ENCODE measurements at regions not wholly inside any gene's neighbourhood (a gene's known extent, or its start where the extent isn't known, plus 50 kb on each side); places are given as distances from the start of the nearest gene placed in this dataset.

DNA sequence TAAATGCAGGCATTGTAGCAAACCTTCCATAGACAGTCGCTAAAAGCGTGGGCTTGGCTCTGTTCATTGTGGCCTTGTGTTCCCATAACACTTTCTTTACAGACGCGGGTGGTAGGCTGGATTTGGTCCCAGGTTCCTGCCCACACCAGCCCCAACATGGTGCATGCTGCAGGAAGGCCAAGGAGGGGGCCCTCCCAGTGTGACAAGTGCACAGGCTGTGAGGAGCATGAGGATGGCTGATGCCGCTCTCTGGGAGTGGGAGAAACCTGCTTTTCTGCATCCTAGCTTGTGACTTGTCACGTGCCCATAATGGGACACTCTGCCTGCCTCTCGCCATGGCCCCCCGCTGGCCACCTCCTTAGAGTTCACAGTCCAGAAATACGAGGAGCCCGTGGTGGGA, 161.8 kb upstream of the B3GAT1 start:
- no peak overlapping the region for H3K4me3 Mint-ChIP-seq
- H3K9me3 Mint-ChIP-seq = peaks cover 0 to 5% (median 0%) of the 10 kb centered on the region in 7 donors
- H3K36me3 Mint-ChIP-seq = no peaks in the 10 kb centered on the region
- H3K27ac Mint-ChIP-seq = no peak overlapping the region
- DNase-seq = no peak
- no peaks in the 10 kb centered on the region for H3K4me1 Mint-ChIP-seq
- no peaks in the 10 kb centered on the region for H3K27me3 Mint-ChIP-seq
- no peak for ATAC-seq (ENCODE audit: low read depth in 2 of 2)

DNA sequence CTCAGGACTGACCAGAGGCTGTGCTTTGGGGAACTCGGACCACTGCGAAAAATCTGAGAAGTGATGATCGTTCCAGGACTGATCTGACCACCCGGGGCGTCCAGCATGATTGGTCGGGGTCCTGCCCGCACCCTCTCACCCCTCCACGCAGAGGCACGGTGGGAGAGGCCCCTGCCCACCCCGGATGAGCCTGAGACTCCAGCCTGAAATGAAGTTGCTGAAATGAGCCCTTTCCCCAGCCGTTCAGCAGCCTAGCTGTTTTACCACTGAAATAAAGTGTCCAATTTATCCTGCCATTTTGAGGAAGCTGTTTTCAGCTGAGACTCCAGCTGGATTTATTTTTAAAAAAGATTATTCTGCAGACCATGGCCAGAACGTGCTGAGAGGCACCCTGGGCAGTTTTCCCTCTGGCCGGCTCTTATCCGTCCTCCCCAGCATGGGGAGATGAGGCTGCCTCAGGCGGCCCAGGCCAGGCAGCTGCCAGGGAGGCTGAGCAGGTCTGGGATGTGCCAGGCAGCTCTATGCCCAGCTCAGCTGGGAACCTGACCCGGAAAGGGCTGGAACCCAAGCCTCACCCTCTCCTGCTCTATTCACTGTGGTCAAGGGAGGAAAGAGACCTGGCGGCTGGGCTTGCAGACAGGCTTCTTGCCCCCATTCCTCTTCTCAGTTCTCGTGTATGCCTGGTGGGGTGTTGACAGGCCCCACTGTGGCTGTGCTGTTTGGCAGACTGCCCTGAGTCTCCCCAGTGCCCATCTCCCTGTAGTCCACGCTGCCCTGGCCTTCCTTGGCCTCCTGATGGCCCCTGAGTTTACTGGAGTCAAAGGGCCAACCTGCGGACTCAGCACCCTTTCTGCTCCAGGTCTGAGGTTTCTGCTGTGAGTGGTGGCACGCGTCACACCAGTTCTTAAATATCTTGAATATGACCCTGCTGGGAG, 161.0 kb upstream of the B3GAT1 start:
- ATAC-seq (ENCODE audit: low read depth in 2 of 2) = no peak
- no peak for DNase-seq
- no peaks in the 10 kb centered on the region for H3K27me3 Mint-ChIP-seq

DNA sequence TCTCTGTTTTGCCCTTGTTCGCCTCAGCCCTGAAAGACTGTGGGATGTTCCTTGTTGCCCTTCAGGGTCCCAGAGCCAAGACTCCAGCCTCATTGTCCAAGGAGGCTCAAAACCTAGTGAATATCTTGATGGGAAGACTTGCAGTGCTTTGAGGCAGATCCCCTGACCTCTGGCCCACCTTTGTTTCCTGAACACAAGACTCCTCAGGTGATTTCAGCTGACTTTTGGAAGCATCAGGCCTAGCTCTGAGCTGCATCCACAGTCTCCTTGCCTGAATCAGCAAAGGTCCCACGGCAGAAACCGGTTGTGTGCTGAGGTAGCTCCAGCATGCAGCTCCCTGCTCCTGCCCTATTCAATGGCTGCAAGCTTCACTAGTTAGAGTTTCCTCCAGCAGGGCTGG, 159.3 kb upstream of the B3GAT1 start:
- H3K9me3 Mint-ChIP-seq = peaks cover 0 to 5% (median 0%) of the 10 kb centered on the region in 7 donors
- H3K4me3 Mint-ChIP-seq = no peak overlapping the region
- H3K36me3 Mint-ChIP-seq = no peaks in the 10 kb centered on the region
- ATAC-seq (ENCODE audit: low read depth in 2 of 2) (no peak), DNase-seq (no peak)
- H3K4me1 Mint-ChIP-seq = no peaks in the 10 kb centered on the region
- H3K27me3 Mint-ChIP-seq = no peaks in the 10 kb centered on the region
- H3K27ac Mint-ChIP-seq = no peak overlapping the region

More for the DNA sequence above, 161.0 kb upstream of the B3GAT1 start:
- no peaks in the 10 kb centered on the region for H3K4me1 Mint-ChIP-seq
- H3K36me3 Mint-ChIP-seq = no peaks in the 10 kb centered on the region
- peaks cover 0 to 5% (median 0%) of the 10 kb centered on the region in 7 donors for H3K9me3 Mint-ChIP-seq
- no peak overlapping the region for H3K27ac Mint-ChIP-seq
- no peak overlapping the region for H3K4me3 Mint-ChIP-seq

DNA sequence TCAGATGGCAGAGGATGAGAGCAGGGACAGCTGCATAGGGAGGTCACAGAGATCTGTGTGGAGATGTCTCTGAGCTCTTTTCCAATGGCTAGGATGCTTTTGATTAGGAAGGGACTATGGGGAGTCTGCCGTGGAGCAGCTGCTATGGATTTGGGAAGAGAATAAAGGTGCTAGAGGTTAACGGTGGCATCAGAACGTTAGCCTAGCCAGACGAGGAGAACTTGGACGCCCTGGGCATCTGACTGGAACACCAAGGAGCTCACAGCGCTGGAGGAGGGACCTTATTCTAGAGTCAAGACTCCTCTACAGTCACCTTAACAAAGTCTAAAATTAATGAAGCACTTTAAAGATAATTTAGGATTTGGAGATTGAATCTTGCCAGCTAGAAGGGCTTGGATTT, 157.2 kb upstream of the B3GAT1 start:
- no peak overlapping the region for H3K4me3 Mint-ChIP-seq
- no peaks in the 10 kb centered on the region for H3K36me3 Mint-ChIP-seq
- H3K9me3 Mint-ChIP-seq = peaks cover 0 to 5% (median 0%) of the 10 kb centered on the region in 7 donors
- no peaks in the 10 kb centered on the region for H3K4me1 Mint-ChIP-seq
- H3K27ac Mint-ChIP-seq = no peak overlapping the region
- ATAC-seq (ENCODE audit: low read depth in 2 of 2) = no peak
- no peaks in the 10 kb centered on the region for H3K27me3 Mint-ChIP-seq
- DNase-seq = no peak

DNA sequence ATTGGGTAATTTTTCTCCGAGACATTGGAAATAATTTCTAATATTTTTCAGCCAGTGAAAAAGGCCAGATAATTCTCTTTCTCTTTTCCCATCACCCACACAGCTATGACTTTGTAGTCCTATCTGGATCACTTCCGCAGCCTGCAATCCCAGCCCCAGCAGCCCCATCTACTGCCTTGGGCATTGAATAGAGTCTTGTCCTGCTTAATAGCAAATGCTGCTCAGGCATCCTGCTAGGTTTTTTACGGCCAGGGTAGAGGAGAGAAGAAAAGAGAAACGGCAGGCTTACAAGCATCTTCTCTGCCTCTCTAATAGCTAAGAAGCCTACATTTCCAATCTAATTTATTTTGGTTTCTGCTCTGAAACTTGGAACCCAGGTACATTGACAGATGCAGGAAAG, 154.3 kb upstream of the B3GAT1 start:
- H3K36me3 Mint-ChIP-seq = no peaks in the 10 kb centered on the region
- H3K9me3 Mint-ChIP-seq = peaks cover 0 to 5% (median 0%) of the 10 kb centered on the region in 7 donors
- H3K27ac Mint-ChIP-seq = no peak overlapping the region
- no peaks in the 10 kb centered on the region for H3K4me1 Mint-ChIP-seq
- ATAC-seq (ENCODE audit: low read depth in 2 of 2) (no peak), DNase-seq (no peak)
- H3K4me3 Mint-ChIP-seq = no peak overlapping the region
- no peaks in the 10 kb centered on the region for H3K27me3 Mint-ChIP-seq

DNA sequence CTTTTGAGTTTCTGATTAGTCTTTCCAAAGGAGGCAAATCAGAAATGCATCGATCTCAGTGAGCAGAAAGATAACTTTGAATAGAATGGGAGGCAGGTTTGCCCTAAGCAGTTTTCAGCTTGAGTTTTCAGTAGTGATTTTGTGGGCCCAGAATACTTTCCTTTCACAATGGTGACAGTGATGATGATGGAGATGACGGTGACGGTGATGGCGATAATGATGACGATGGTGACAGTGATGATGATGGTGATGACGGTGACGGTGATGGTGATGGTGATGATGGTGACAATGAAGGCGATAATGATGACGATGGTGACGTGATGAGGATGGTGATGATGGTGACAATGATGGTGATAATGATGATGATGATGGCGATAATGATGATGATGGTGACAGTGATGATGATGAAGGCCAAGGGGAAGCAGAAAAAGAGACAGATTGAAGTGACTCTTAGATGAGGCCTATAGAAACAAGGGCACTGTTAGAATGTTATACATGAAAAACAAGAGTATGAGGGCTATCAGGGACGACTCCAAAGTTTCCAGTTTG, 153.4 kb upstream of the B3GAT1 start:
- peaks cover 0 to 5% (median 0%) of the 10 kb centered on the region in 7 donors for H3K9me3 Mint-ChIP-seq
- no peaks in the 10 kb centered on the region for H3K27me3 Mint-ChIP-seq
- ATAC-seq (ENCODE audit: low read depth in 2 of 2) (no peak), DNase-seq (no peak)
- no peak overlapping the region for H3K4me3 Mint-ChIP-seq
- no peak overlapping the region for H3K27ac Mint-ChIP-seq
- no peaks in the 10 kb centered on the region for H3K36me3 Mint-ChIP-seq
- no peaks in the 10 kb centered on the region for H3K4me1 Mint-ChIP-seq

DNA sequence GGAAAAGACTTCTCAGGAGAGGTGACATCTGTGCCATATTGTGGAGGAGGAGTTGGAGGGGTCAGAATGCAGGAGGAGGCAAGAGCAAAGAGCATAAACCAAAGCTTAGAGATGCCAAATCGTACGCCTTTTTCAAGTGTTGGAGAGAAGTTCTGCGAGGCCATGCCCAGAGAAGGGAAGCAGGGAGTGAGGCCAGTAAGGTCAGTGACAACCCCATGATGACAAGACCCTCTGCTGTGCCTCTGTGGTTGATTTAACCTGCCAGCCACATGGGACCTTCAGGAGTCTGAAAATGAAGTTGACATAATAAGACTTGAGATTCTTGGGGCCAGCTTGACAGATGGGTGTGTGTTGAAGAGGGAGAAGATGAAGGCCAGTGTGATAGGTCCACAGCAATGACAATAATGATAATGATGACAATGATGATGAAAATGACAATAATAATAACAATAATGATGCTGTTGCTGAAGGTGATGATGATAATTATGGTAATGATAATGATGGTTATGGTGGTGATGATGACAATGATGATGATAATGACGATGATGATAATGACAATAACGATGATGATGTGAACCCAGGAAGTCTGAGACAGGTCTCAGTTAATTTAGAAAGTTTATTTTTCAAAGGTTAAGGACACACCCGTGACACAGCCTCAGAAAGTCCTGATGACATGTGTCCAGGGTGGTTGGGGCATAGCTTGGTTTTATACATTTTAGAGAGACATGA, 152.6 kb upstream of the B3GAT1 start:
- Mint-ChIP-seq H3K9me3 (no peaks in the 10 kb centered on the region), H3K4me1 (no peaks in the 10 kb centered on the region), H3K4me3 (no peak overlapping the region), H3K27ac (no peak overlapping the region), H3K27me3 (no peaks in the 10 kb centered on the region), H3K36me3 (no peaks in the 10 kb centered on the region)
- no peak for ATAC-seq (ENCODE audit: low read depth in 2 of 2)
- no peak for DNase-seq

DNA sequence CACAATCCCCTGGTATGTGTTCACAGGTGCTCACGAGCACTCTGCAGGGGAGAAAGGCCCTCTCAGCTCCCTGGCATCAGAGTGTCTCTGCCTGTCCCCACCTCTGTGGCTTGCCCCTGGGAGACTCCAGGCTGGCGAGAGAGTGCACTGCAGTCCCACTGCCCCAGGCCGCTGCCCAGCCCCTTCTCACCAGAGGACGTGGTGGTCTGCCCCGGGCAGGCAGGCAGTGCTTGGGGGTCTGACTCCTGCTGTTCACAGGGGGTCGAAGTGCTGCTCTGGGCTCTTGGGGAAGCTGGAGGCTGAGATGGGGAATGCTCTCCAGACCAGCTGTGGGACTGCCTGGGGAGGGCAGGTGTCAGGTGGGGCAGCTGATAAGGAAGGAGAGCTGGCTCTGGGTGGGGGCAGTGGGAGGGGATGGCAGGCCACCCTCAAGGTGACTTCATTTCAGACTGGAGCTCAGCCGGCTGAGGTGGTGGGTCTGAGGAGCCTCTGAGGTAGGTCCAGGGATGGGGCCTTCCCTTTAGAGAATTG, 151.0 kb upstream of the B3GAT1 start:
- no peaks in the 10 kb centered on the region for H3K9me3 Mint-ChIP-seq
- no peaks in the 10 kb centered on the region for H3K4me1 Mint-ChIP-seq
- H3K36me3 Mint-ChIP-seq = no peaks in the 10 kb centered on the region
- no peak overlapping the region for H3K4me3 Mint-ChIP-seq
- H3K27ac Mint-ChIP-seq = no peak overlapping the region
- DNase-seq (no peak), ATAC-seq (ENCODE audit: low read depth in 2 of 2) (no peak)
- H3K27me3 Mint-ChIP-seq = peaks cover 0 to 8% (median 7%) of the 10 kb centered on the region in 3 donors

DNA sequence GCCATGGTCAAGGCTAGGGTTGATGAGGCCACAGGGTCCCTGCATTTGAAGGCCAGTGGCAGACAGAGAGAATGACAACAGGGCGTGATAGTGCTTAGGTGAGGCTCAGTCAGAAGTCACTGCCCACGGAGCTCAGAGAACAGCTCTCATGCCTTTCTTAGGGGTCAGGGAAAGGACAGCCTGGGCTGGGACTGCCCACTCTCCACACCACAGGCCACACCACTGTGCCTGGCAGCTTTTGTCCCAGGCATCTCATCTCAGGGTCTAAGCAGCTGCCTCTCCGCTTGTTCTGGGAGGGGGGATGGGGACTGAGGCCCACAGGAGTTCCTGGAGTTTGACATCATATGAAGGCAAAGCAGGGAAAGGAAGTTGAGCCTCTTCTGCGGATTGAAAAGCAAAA, 150.2 kb upstream of the B3GAT1 start:
- Mint-ChIP-seq H3K9me3 (peaks cover 0 to 3% (median 0%) of the 10 kb centered on the region in 7 donors), H3K4me1 (no peaks in the 10 kb centered on the region), H3K27ac (no peak overlapping the region), H3K36me3 (no peaks in the 10 kb centered on the region), H3K27me3 (peaks cover 0 to 9% (median 8%) of the 10 kb centered on the region in 3 donors), H3K4me3 (no peak overlapping the region)
- ATAC-seq (ENCODE audit: low read depth in 2 of 2) (no peak), DNase-seq (no peak)

DNA sequence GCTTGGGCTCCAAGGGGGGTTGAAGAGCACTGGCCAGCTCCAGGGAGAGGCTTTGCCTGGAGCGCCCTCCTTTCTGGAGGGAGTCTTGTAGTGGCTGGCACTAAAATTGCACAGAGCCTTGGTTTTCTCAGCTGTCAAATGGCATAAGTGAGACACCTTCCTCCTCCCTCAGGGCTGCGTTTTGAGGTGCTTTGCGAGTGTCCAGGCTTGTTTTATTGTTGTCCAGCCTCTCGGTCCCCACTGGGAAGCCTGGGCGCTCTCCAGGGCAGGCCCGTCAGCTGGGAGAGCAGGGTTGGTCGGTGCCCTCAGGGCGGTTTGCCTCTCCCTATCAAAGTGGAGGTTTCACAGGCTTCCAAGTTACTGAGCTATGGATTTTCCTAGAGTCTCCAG, 149.3 kb upstream of the B3GAT1 start:
- no peaks in the 10 kb centered on the region for H3K4me1 Mint-ChIP-seq
- H3K27me3 Mint-ChIP-seq = peaks cover 0 to 9% (median 8%) of the 10 kb centered on the region in 3 donors
- no peak overlapping the region for H3K27ac Mint-ChIP-seq
- no peak overlapping the region for H3K4me3 Mint-ChIP-seq
- ATAC-seq (ENCODE audit: low read depth in 2 of 2) = no peak
- no peak for DNase-seq
- peaks cover 0 to 3% (median 0%) of the 10 kb centered on the region in 7 donors for H3K9me3 Mint-ChIP-seq
- H3K36me3 Mint-ChIP-seq = no peaks in the 10 kb centered on the region

DNA sequence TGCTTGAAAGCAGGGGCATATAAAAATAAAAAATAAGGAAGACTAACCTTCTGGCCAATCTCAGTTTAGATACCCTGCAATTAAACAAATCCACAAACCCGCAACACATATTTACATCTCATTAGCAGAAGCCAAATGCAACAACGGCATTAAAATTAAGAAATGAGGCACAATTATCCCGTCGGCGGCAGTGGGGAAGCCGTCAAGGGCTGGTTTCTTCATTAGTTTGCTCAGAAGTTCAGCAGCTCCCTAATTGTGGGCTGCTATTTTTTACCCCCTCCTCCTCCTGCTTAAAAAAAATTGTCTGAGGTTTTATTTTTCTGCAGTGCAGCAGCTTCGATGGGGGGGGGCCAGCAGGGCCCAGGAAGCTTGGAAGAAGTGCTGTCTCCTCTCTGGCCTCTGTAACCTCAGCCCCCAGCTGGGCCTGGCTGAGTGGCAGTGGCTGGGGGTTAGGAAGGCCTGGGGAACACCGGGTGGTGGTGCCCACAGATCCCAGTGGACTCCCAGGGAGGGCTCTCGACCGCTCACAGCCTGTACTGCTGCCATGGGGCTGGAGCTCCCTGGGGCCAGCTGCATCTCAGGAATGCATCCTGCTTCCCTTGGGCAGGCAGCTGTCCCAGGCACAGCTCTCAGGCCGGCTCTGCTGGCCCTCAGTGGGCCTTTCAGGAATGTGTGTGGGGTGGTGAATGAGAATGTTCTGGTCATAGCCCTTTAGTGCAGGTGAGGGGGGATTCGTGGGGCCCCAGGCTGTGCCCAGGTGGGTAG, 148.7 kb upstream of the B3GAT1 start:
- peak overlapping the region in 1 of 6 donors; percentile 50 for H3K27ac Mint-ChIP-seq
- no peaks in the 10 kb centered on the region for H3K36me3 Mint-ChIP-seq
- peaks cover 0 to 3% (median 0%) of the 10 kb centered on the region in 7 donors for H3K9me3 Mint-ChIP-seq
- DNase-seq (no peak), ATAC-seq (ENCODE audit: low read depth in 2 of 2) (no peak)
- no peak overlapping the region for H3K4me3 Mint-ChIP-seq
- peaks cover 0 to 9% (median 8%) of the 10 kb centered on the region in 3 donors for H3K27me3 Mint-ChIP-seq
- H3K4me1 Mint-ChIP-seq = no peaks in the 10 kb centered on the region

DNA sequence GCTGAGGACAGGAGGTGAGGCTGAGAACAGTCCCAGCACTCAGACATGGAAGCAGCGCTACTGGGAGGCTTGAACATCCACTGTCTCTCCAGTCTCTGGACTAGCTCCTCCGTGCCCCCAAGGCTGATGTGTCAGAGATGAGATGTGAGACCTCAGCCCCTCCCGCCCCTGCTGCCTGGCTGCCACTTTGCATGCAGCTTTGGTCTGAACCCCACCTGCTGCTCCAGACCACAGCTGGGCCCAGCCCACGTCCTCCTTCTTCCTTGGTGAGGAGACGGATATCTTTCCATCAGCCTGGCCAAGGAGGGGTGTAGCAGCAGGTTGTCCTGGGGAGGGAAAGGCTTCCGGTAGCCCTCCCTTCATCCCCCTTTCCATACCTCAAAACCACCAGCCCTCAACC, 148.0 kb upstream of the B3GAT1 start:
- peaks cover 0 to 3% (median 0%) of the 10 kb centered on the region in 7 donors for H3K9me3 Mint-ChIP-seq
- H3K36me3 Mint-ChIP-seq = no peaks in the 10 kb centered on the region
- DNase-seq (no peak), ATAC-seq (ENCODE audit: low read depth in 2 of 2) (no peak)
- H3K27me3 Mint-ChIP-seq = peaks cover 0 to 9% (median 8%) of the 10 kb centered on the region in 3 donors
- peak overlapping the region in 1 of 8 donors; percentile 41 for H3K4me3 Mint-ChIP-seq
- no peak overlapping the region for H3K27ac Mint-ChIP-seq
- H3K4me1 Mint-ChIP-seq = no peaks in the 10 kb centered on the region

DNA sequence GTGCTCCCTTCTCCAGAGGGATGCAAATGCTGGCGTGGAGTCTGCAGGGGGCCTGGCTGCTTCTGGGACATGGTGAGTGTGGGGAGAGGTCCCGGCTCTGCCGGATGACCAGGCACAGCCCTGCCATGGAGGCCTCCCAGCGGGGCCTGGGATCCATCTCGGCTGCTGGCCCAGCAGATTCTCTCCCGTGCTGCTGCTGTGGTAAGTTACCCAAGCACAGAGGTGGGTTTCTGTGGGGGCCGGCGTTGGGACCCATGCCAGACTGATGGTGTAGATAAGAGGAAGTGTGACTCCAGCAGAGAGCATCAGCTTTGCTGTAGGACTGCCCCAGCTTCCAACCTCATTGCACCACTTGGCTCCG, 147.5 kb upstream of the B3GAT1 start:
- Mint-ChIP-seq H3K9me3 (peaks cover 0 to 4% (median 0%) of the 10 kb centered on the region in 7 donors), H3K27me3 (peaks cover 4 to 13% (median 12%) of the 10 kb centered on the region in 3 donors), H3K4me1 (no peaks in the 10 kb centered on the region), H3K36me3 (no peaks in the 10 kb centered on the region), H3K27ac (no peak overlapping the region), H3K4me3 (no peak overlapping the region)
- ATAC-seq (ENCODE audit: low read depth in 2 of 2) (no peak), DNase-seq (no peak)
